B cell (primary cell): ENCODE measurements at regions not wholly inside any gene's neighbourhood (a gene's known extent, or its start where the extent isn't known, plus 50 kb on each side); places are given as distances from the start of the nearest gene placed in this dataset.

Source experiments
- CTCF ChIP-seq: fragments of 200-600 bp; IDR thresholded peaks from one replicate; pipeline ENCODE4 v1.8.0; 2022; ENCODE audit warnings: antibody characterized with exemption, mild to moderate bottlenecking
- EZH2 ChIP-seq: IDR thresholded peaks from 2 replicates; pipeline ENCODE4 v1.6.1; 2012; ENCODE audit warnings: borderline replicate concordance, low read depth, mild to moderate bottlenecking, moderate library complexity, low read length; ENCODE audit not compliant: insufficient read depth, poor library complexity, severe bottlenecking

DNA sequence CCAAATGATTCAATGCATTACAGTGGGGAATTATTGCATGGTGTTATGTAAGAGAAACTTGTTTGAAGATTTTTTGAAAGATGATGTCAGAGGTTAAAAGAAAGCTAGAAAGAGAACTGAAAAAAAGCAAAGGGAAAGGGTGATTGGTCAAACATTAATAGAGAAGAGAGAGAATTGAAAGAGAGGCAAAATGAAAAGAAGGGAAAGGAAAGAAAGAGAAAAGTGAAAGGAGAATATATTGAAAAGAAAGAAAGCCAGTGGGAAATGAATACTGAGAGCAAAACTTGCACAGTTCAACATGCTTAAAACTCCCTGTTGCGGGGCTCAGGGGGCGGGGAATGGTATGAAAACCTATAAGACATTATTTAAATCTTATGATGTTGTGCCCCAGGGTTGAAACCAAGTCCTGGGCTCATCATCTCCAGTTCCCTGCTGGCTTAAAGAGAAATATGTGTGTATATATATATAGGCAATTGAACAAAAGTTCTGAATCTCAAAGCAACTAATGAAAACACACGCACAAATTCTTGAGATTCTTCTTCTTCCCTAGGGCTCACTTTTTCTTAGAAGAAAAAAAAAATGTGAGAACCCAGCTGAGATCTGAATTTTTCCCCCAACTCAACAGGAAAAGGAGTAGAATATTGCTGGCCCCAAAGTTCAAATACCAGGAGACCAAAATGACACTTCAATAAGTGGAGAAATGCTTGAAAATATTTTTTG lies 2045.9 kb upstream of the CELF4 start:
- TF ChIP-seq CTCF, result no peak
- TF ChIP-seq EZH2, result no peak
